ENCODE measurements at regions not wholly inside any gene's neighbourhood (a gene's known extent, or its start where the extent isn't known, plus 50 kb on each side); places are given as distances from the start of the nearest gene placed in this dataset.

DNA sequence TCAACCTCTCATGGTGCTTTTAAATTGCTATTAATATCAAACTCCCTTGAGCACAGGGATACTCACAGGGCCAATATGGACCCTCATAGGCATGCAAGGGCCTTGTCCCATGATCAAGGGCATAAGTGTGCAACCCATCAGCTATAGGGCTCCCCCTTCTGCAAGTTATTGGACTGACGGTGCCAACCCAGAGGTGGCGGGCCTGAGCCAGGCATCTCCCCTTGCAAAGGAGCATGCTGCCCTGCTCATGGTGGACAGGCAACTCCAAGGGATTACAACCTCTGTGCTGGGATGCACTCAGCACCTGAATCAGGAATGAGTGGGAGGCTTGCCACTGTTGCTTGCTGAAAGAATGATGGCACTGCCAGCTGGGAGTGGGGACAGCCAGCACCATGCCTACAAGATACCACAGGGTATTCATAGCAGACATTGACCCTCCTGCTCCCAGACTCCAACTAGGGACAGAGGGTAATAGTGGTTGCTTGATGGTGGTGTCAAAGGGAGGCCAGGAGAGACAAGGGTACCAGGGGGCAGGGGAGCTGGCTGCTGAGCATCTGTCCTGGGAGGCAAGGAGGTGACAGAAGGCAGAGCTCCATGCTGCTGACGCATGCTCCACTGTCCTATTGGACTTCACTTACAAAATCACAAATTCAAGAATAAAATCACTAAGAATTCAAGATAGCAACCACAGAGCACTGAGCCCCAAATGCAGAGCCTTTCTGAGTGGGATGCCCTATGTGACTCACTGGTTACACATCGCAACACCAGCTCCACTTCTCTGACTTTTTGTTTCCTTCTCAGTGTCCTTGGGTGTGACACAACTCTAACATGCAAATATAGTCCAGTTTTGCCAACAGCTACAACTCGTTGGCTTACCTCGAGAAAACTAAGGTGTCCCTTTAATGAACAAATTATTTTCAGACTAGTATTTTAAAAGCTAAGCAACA is 157.1 kb upstream of the CCDC150 start:
- TF ChIP-seq, protein P1, sequence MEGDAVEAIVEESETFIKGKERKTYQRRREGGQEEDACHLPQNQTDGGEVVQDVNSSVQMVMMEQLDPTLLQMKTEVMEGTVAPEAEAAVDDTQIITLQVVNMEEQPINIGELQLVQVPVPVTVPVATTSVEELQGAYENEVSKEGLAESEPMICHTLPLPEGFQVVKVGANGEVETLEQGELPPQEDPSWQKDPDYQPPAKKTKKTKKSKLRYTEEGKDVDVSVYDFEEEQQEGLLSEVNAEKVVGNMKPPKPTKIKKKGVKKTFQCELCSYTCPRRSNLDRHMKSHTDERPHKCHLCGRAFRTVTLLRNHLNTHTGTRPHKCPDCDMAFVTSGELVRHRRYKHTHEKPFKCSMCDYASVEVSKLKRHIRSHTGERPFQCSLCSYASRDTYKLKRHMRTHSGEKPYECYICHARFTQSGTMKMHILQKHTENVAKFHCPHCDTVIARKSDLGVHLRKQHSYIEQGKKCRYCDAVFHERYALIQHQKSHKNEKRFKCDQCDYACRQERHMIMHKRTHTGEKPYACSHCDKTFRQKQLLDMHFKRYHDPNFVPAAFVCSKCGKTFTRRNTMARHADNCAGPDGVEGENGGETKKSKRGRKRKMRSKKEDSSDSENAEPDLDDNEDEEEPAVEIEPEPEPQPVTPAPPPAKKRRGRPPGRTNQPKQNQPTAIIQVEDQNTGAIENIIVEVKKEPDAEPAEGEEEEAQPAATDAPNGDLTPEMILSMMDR (conservative IDR thresholded peaks at IDR 0.05 in 1 of 2, IDR thresholded peaks at IDR 0.05 in 1 of 2; ENCODE audit: low read depth in 1 of 2, low read length in 2 of 2), result no peak
- TF ChIP-seq EZH2 (IDR thresholded peaks at IDR 0.05; ENCODE audit: low read length, missing control alignments), result no peak
